Cardiac septum (tissue), 1 donor: ENCODE measurements at regions not wholly inside any gene's neighbourhood (a gene's known extent, or its start where the extent isn't known, plus 50 kb on each side); places are given as distances from the start of the nearest gene placed in this dataset.
"Not testable (repeated sequence)": the region's sequence is repeated elsewhere in the genome, so short reads cannot be mapped to it uniquely, and the experiment has no call there.

ENCODE experiments used
- DNase-seq: peaks from one replicate; pipeline ENCODE4 v3.0.0-alpha.2; 2020; ENCODE audit warnings: low spot score
- intact Hi-C: fragments of 100-400 bp; cut with DNase I; formaldehyde crosslinking; loops from one replicate; pipeline ENCODE4 v1.14.0; 2022
- donor health status: DM: no; HTN: no; CAD: no.

- DNase-seq = no peak
- intact Hi-C loops = loop anchor here (5.0 to 10.0 kb wide), 2 partner anchors 206 to 269 kb away; no protein-coding TSS in a partner anchor
These were observed 486.5 kb downstream of the SIPA1L2 start for GRCh38 chr1:232143315-232143886.

DNA sequence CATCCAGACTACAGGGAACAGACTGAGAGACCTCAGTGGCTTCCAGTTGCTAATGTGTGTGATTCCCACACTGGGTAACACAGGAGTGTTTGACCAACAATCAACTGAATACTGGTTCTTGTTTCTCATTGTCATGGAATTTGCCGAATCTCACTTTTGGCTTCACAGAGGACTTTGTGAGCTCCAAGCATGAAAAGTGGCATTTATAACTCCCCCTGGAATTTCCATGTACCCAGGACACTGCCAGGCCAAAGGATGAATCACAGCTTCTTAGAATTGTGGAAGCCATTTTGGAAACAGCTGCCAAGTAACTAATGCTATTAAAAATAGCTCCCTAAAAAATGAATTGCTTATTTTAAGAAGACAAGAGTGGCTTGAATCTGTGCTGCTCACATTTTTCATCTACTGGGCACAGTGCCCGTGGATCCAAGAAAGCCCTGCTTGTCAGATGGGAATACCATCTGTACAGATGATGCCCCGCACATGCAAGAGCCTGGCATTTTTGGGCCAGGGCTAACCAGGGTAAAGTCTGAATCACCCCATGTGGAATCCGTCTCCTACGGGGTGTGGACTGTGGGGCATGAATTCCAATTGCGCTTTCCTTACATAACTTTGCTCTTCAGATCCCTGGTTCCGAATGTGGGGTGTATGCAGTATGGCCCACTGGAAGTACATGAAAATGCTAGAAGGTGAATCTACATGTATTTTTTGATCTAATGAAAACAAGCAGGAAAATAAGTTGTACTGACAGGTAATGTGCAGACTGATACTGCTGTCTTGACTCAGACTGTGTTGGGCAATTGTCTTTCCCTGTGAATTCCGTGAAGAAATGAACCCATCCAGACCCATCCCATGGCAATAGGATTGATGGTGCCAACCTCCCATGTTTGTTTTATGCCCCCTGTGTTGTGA is 487.3 kb downstream of the SIPA1L2 start:
- intact Hi-C loops = loop anchor here (5.0 to 10.0 kb wide), 2 partner anchors 205 to 268 kb away; no protein-coding TSS in a partner anchor
- DNase-seq = peak; percentile 76

DNA sequence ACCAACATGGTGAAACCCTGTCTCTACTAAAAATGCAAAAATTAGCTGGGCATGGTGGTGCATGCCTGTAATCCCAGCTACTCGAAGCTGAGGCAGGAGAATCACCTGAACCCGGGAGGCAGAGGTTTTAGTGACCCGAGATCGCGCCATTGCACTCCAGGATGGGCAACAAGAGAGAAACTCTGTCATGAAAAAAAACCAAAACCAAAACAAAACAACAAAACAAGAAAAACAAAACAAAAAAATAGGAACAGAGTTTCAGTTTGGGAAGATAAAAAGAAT is 488.8 kb downstream of the SIPA1L2 start:
- DNase-seq = not testable (repeated sequence)
- intact Hi-C loops = loop anchor here (5.0 to 10.0 kb wide), 2 partner anchors 204 to 266 kb away; no protein-coding TSS in a partner anchor

- intact Hi-C loops = loop anchor here (5.0 to 10.0 kb wide), 2 partner anchors 203 to 266 kb away; no protein-coding TSS in a partner anchor
- DNase-seq = no peak
These were observed 489.3 kb downstream of the SIPA1L2 start for GRCh38 chr1:232140419-232141166.

- intact Hi-C loops = no loop called here
- DNase-seq = no peak
These were observed 490.5 kb downstream of the SIPA1L2 start for GRCh38 chr1:232139444-232139843.

- no peak for DNase-seq
- intact Hi-C loops = no loop called here
These were observed 491.9 kb downstream of the SIPA1L2 start for GRCh38 chr1:232138044-232138443.

GRCh38 chr1:232137066-232137465 is 492.9 kb downstream of the SIPA1L2 start:
- intact Hi-C loops = no loop called here
- DNase-seq = no peak

GRCh38 chr1:232136136-232136535 is 493.8 kb downstream of the SIPA1L2 start:
- intact Hi-C loops = no loop called here
- DNase-seq = no peak

DNA sequence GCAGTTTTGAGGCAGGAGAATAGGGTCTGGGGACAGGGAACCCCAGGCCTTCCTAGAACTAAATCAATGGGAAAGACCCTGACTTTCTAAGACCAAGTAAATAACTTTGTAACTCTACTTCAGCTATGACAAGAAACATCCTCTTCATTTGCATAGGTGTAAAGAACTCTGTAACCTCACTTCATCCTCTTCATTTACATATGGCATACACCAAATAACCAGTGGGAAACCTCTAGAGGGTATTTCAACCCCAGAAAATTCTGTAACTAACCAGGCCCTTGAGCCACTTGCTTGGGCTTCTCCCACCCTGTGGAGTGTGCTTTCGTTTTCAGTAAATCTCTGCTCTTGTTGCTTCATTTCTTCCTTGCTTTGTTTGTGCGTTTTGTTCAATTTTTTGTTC is 495.6 kb downstream of the SIPA1L2 start:
- DNase-seq = no peak
- intact Hi-C loops = no loop called here

DNA sequence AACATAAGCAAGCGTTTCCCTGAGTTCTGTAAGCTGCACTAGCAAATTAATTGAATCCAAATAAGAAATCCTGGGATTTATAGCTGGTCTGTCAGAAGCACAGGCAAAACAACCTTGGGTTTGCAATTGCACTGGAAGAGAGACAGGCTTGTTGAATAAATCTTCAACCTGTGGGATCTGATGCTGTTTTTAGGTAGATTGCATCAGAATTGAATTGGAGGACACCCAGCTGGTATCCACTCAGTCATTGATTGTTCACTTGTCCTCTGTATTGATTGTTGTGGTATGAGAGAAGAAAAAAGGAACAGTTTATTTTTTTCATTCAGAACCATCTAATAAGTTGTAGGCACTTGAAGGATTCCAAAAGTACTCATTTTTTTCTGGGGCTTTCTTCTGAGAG is 497.4 kb downstream of the SIPA1L2 start:
- DNase-seq = no peak
- intact Hi-C loops = no loop called here

GRCh38 chr1:232131715-232132391 is 498.1 kb downstream of the SIPA1L2 start:
- no peak for DNase-seq
- intact Hi-C loops = no loop called here

- no peak for DNase-seq
- intact Hi-C loops = no loop called here
These were observed 499.0 kb downstream of the SIPA1L2 start for GRCh38 chr1:232130815-232131480.

- DNase-seq = no peak
- intact Hi-C loops = no loop called here
These were observed 500.6 kb downstream of the DISC1 start for GRCh38 chr1:232127190-232127589.

- DNase-seq = no peak
- intact Hi-C loops = no loop called here
These were observed 497.4 kb downstream of the DISC1 start for GRCh38 chr1:232123775-232124659.

DNA sequence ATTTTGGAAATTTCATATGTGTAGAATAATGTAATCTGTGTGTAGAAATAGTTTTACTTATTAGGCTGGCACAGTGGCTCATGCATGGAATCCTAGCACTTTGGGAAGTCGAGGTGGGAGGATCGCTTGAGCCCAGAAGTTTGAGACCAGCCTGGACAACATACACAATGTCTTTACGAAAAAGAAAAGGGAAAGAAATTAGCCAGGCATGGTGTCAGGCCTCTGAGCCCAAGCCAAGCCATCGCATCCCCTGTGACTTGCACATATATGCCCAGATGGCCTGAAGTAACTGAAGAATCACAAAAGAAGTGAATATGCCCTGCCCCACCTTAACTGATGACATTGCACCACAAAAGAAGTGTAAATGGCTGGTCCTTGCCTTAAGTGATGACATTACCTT is 491.3 kb downstream of the DISC1 start:
- intact Hi-C loops, DNase-seq: not testable (repeated sequence)

DNA sequence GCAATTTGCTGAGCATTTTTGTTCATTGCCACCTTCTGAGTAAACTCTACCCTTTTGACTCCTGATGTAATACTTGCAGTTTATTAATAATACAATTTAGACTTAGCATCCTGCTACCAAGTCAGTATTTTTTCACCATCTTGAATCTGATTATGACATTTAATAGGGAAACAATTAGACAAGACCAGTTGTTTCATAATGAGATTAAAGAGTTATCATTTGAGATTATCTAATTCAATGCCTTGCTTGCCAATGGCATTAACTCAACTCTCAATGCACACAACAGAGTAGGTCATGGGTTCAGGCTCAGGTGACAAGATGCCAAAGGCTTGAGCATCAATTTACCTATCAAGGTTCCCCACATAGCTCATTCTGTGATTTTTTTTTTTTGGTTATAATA is 488.4 kb downstream of the DISC1 start:
- no peak for DNase-seq
- intact Hi-C loops = no loop called here

DNA sequence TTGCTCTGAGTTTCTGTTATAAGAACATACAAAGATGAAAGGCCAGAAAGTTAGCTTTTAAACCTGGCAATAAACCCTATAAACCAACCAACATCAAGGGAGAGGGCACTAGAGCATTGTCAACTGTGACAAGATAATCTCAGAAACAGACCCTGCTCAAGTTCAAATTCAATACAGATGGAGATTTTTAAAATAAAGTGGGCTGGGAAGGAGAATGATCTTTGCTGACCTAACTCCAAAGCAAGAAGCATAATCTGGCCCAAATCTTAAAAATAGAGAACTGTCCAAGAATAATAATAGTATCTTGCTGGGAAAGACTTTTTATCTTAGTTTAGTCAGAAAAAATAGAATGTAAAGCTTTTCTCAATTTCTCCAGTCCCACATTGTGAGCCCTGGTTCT is 485.5 kb downstream of the DISC1 start:
- intact Hi-C loops = no loop called here
- DNase-seq = no peak

DNA sequence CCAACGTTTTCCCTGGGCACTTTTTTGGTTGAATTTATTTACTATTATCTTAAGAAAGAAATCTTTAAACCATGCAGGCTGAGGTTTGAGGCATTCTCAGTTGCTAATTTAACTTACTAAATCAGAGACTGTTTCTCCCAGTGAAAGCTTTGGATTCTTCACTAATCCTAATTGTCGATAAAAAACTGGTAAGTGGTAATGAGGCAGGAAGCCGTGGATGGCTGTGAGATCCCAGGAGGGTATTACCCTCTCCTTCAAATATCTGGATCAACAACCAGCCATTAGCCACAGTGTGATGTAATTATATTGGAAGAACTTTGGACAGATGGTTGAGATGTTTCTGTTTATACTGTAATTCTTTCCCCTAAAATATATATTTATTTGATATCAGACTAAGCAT is 485.0 kb downstream of the DISC1 start:
- intact Hi-C loops = no loop called here
- no peak for DNase-seq
